ENCODE measurements at regions not wholly inside any gene's neighbourhood (a gene's known extent, or its start where the extent isn't known, plus 50 kb on each side); places are given as distances from the start of the nearest gene placed in this dataset.

GRCh38 chr9:95598236-95598635 is 81.5 kb upstream of the PTCH1 start:
- no peaks in the 10 kb centered on the region for H3K36me3 ChIP-seq
- TF ChIP-seq CTCF (IDR thresholded peaks at IDR 0.05) = no peak
- H3K4me1 ChIP-seq (ENCODE audit: control insufficient read depth in 1 of 2, insufficient read depth in 1 of 2, low read depth in 1 of 2, low read length in 1 of 2) = no peaks in the 10 kb centered on the region
- no peaks in the 10 kb centered on the region for H3K27me3 ChIP-seq
- H3K4me3 ChIP-seq (ENCODE audit: low read depth in 1 of 2, low read length in 1 of 2) = no peak overlapping the region
- no peak overlapping the region for H3K27ac ChIP-seq
- no peaks in the 10 kb centered on the region for H3K9me3 ChIP-seq

GRCh38 chr9:95595721-95596295 is 79.0 kb upstream of the PTCH1 start:
- H3K36me3 ChIP-seq = no peaks in the 10 kb centered on the region
- H3K27ac ChIP-seq = no peak overlapping the region
- H3K4me1 ChIP-seq (ENCODE audit: control insufficient read depth in 1 of 2, insufficient read depth in 1 of 2, low read depth in 1 of 2, low read length in 1 of 2) = no peaks in the 10 kb centered on the region
- H3K9me3 ChIP-seq = no peaks in the 10 kb centered on the region
- TF ChIP-seq CTCF (IDR thresholded peaks at IDR 0.05) = no peak
- peaks cover 3% of the 10 kb centered on the region for H3K27me3 ChIP-seq
- H3K4me3 ChIP-seq (ENCODE audit: low read depth in 1 of 2, low read length in 1 of 2) = no peak overlapping the region

GRCh38 chr9:95592931-95593330 is 76.2 kb upstream of the PTCH1 start:
- no peaks in the 10 kb centered on the region for H3K36me3 ChIP-seq
- H3K4me1 ChIP-seq (ENCODE audit: control insufficient read depth in 1 of 2, insufficient read depth in 1 of 2, low read depth in 1 of 2, low read length in 1 of 2) = no peaks in the 10 kb centered on the region
- TF ChIP-seq CTCF (IDR thresholded peaks at IDR 0.05) = no peak
- no peak overlapping the region for H3K4me3 ChIP-seq (ENCODE audit: low read depth in 1 of 2, low read length in 1 of 2)
- H3K27me3 ChIP-seq = peaks cover 3% of the 10 kb centered on the region
- no peak overlapping the region for H3K27ac ChIP-seq
- H3K9me3 ChIP-seq = no peaks in the 10 kb centered on the region

GRCh38 chr9:95588724-95589588 is 72.2 kb upstream of the PTCH1 start:
- no peak for TF ChIP-seq CTCF (IDR thresholded peaks at IDR 0.05)
- H3K27me3 ChIP-seq = peaks cover 3% of the 10 kb centered on the region
- H3K27ac ChIP-seq = no peak overlapping the region
- no peaks in the 10 kb centered on the region for H3K9me3 ChIP-seq
- no peak overlapping the region for H3K4me3 ChIP-seq (ENCODE audit: low read depth in 1 of 2, low read length in 1 of 2)
- H3K36me3 ChIP-seq = no peaks in the 10 kb centered on the region
- H3K4me1 ChIP-seq (ENCODE audit: control insufficient read depth in 1 of 2, insufficient read depth in 1 of 2, low read depth in 1 of 2, low read length in 1 of 2) = no peaks in the 10 kb centered on the region

GRCh38 chr9:95587021-95587964 is 70.5 kb upstream of the PTCH1 start:
- Histone ChIP-seq H3K9me3 (no peaks in the 10 kb centered on the region), H3K4me3 (ENCODE audit: low read depth in 1 of 2, low read length in 1 of 2) (no peak overlapping the region), H3K27ac (no peak overlapping the region), H3K27me3 (peaks cover 3% of the 10 kb centered on the region), H3K4me1 (ENCODE audit: control insufficient read depth in 1 of 2, insufficient read depth in 1 of 2, low read depth in 1 of 2, low read length in 1 of 2) (no peaks in the 10 kb centered on the region), H3K36me3 (no peaks in the 10 kb centered on the region)
- TF ChIP-seq CTCF (IDR thresholded peaks at IDR 0.05) = no peak
